ENCODE measurements at regions not wholly inside any gene's neighbourhood (a gene's known extent, or its start where the extent isn't known, plus 50 kb on each side); places are given as distances from the start of the nearest gene placed in this dataset.

DNA sequence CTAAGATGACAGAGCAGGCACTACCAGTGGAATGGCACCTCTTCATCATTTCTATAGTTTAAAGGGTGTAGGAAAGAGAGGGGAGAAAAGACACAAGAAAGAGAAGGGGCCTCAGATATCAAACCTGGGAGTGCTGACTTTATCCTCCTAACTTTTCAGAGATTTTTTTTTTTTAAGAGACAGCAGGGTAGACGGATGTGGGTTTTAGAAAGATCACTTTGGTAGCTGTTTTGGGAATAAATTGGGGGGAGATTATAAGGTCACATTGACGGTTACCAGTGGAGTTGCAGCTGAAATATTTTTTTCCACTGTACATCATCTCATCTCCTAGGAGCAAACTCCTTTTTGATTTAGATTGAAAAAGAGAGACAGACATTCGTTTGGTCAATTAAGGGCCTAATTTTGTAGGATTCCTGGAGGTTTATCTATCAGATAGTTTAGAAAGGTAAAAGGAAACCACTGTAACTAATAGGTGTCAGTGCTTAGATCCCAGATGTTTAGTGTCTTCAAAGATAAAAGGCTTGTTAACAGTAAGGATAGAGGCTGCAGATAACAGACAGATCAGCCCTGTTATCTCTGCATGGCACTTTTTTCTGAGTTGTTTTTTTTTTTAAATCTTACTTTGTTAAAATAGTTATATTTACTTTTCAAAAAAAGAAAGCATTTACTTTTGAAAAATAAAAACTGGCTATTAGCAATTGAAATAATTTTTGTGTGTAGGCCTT is 1057.0 kb downstream of the IGSF11 start:
- DNase-seq = no peak

- DNase-seq = no peak
Observed at GRCh38 chr3:117979466-117979865, 1055.2 kb downstream of the IGSF11 start.

DNA sequence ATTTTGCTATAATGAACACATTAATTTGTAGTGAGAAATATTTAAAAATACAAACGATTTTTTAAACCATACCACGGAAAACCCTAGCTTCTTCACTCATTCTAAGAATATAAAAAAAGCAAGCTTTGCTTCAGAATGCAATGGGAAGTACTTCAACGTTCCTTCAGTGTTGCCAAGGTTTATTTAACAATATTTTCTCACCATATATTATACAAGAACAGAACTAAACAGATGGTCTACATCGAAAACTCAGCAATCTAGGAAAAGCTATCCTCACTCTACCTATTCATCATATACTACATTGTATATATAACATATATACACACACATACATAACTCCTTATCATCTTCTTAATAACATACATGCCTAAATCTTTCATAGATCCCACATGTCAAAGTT is 1047.4 kb downstream of the IGSF11 start:
- DNase-seq = no peak

DNA sequence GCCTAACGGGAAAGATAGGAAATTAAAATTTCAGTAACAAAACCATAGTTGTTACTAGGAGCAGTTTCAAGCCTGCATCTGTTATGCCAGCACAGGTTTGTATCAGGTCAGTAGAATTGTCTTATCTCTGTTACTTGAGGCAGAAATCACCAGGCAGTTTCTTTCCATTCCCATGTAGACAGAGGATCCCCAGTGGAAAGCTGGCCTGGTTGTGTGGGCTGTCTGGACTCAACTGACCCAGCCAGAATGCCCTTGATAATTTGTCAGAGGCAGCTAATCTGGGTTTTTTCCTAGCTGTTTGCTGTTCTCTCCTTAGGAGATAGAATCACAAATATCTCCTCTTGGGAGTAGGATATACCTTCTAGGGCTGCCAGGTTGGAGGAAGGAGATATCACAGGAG is 1044.7 kb downstream of the IGSF11 start:
- DNase-seq = no peak

DNA sequence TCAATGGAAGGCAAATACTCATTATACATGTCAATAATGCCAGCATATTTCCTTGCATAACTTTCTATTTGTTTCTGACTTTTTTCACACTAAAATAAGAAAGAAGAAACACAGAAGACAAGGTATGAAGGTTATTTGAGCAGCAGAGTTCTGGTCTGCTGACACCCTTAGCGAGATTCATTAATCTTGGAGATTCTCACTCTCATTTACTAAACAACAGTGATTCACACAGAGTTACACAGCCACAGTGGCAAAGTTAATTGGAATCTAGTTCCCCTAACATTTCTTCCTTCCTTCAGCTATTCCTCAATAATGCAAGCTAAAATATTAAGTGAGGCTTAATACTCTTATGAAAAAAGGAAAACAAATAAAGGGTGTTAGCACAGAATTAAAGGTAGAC is 1044.0 kb downstream of the IGSF11 start:
- DNase-seq = no peak

- DNase-seq = peak; percentile 8
Observed at GRCh38 chr3:117995842-117996437, 1038.7 kb downstream of the IGSF11 start.

- DNase-seq = peak; percentile 93
Observed at GRCh38 chr3:117997201-117998049, 1037.2 kb downstream of the IGSF11 start.

- DNase-seq = no peak
Observed at GRCh38 chr3:117998071-117998470, 1036.6 kb downstream of the IGSF11 start.

- DNase-seq = no peak
Observed at GRCh38 chr3:118000219-118000618, 1034.4 kb downstream of the IGSF11 start.

DNA sequence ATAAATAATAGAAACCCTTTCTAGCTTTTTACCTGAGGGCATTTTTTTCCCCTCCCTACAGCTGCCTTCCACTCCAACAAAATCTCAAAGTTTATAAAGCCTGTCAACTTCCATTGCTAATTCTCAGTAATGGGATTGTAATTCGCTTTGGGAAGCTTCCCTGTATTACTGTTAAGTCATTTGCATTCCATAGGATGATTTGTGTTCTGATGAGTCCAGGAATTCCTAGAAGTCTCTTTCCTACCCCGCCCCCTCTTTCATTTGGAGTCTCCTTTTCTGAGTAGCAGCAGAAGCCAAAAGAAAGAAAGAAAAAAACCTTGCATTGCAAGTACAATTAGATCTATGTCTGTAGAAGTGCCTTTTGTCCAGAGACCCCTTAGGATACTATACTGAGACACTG is 1033.3 kb downstream of the IGSF11 start:
- DNase-seq = no peak

DNA sequence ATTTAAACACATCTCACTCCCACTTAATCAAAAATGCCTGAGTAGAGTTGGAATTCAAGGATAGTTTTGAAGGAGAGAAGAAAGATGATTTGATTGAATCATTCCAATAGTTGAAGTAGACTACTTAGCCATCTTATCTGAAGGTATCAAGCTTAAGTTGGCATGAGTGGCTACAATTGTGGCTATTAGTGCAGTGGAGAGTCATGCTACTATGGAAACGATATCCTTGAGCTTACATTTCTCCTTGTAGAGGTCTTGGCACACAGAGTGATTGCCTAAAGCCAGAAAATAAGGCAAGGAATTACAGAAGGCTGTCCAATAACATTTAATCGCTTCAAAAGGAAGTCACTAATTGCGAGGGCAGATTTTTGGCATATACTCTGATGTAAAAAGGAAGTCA is 1022.7 kb downstream of the IGSF11 start:
- no peak for DNase-seq

DNA sequence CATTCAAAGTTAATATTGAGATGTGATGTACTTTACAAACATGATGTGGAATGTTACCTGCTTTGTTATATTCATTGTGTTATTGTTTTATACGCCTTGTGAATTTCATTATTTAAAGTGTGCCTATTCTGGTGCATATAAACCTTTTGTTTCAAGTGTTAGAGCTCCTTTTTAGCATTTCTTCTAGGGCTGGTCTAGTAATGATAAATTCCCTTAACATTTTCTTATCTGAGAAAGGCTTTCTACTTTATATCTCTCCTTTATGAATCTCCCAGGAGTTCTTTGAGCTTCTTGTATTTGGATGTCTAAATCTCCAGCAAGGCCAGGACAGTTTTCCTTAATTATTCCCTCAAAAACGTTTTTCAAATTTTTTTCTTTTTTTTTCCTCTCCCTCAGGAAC is 1005.6 kb downstream of the IGSF11 start:
- no peak for DNase-seq

- DNase-seq = no peak
Observed at GRCh38 chr3:118036215-118036614, 998.4 kb downstream of the IGSF11 start.

DNA sequence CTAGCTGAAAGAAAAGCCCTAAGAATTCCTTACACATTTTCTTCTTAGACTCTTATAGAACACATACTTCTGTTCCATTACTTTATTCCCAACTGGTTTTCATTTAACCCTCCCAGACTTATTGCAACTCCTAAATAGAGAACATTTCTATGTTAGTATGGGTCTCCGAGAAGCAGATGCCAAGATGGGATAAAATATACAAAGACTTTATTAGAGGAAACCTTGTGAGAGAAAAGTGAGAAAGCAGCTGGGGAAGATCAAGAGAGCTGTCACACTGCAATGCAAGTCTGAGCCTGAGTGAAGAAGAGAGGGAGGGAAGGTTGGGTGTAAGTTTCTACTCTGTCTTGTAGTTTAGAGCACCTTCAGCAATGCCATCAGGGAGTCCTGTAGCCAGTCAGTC is 979.3 kb downstream of the IGSF11 start:
- no peak for DNase-seq

- no peak for DNase-seq
Observed at GRCh38 chr3:118057086-118057485, 977.6 kb downstream of the IGSF11 start.

- DNase-seq = no peak
Observed at GRCh38 chr3:118059096-118059495, 975.5 kb downstream of the IGSF11 start.

DNA sequence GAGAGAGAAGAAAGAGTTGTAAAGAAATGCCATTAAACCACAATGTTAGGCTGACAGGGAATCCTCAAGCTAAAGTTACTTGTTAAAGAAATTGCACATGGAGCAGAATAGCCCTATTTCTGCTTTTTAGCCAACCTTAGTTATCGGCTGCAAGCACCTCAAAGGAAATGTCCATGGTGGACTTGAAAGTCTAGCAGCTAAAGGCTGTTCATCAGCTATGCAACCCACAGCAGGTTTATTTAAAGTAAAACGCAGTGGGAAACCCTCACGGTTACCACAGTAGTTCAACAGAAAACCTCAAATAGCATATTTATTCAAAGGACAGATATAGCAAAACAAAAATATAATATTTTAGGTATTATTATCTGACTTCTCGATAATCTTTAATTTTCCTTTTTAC is 967.2 kb downstream of the IGSF11 start:
- no peak for DNase-seq

- no peak for DNase-seq
Observed at GRCh38 chr3:118075873-118076272, 958.8 kb downstream of the IGSF11 start.

DNA sequence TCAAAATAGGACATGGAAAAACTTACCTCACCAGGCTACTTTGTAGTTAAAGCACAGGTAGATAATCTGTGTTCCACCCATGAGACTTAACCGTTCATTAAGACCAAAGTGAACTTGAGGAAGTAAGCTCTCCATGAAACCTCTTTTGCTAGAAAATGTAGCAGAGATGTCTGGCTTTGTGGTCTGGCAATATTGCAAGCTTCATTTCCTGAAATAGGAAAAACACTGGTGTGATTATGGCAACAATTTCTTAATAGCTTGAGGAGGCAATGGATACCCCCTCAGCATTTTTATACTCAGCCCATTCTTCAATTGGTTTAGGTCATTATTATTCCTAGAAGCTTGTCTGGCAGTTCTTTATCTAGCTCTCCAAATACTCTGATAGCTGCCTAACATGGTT is 957.3 kb downstream of the IGSF11 start:
- no peak for DNase-seq

- DNase-seq = peak; percentile 7
Observed at GRCh38 chr3:118080889-118081288, 953.8 kb downstream of the IGSF11 start.

DNA sequence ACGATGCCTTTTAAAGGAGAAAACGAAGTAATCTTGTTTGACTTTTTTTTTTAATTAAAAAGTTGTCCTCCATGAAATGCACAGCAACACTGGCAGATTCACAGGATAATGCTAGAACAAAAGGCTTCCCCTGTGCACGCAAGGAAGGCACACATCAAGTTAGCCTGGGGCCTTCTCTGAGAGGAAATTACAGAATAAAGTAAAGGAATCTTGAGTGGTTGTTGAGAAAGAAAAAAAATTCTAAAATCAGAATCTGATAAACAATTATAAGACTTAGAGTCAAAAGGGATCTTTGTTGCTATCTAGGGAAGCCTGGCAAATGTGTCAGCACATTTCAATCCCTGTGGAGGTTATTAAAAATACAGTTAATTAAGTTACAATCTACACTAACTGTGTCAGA is 946.0 kb downstream of the IGSF11 start:
- no peak for DNase-seq

DNA sequence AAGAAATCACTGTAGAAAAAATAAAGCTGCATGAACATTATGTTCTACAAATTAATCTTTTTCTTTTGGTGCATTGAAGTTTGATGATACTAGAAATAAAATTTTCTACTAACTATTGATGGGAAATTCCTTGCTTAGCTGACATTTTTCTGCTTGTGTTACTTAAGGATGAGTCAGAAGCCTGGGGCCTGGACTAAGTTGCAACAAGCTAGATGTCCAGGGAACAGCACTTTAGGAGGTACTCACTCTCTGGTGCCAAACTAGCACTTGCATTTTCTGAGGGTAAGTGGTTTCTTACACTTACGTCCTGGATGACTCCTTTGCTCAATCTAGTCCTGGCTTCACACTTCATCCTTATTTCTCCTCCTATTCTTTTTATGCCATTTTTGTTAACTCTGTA is 945.1 kb downstream of the IGSF11 start:
- no peak for DNase-seq

GRCh38 chr3:118097226-118097625 is 937.4 kb downstream of the IGSF11 start:
- DNase-seq = no peak

All from tongue (tissue), 1 donor.